ENCODE measurements at regions not wholly inside any gene's neighbourhood (a gene's known extent, or its start where the extent isn't known, plus 50 kb on each side); places are given as distances from the start of the nearest gene placed in this dataset.

- H3K4me3 ChIP-seq (ENCODE audit: low read depth, low read length), result no peak overlapping the region
- TF ChIP-seq CTCF (IDR thresholded peaks at IDR 0.05; ENCODE audit: control insufficient read depth, extremely low read depth, insufficient read depth), result no peak
- DNase-seq (ENCODE audit: low read depth), result no peak
Observed at GRCh38 chr5:2219149-2219776, 336.5 kb upstream of the IRX4 start.

GRCh38 chr5:2217219-2217618 lies 334.5 kb upstream of the IRX4 start:
- TF ChIP-seq CTCF (IDR thresholded peaks at IDR 0.05; ENCODE audit: control insufficient read depth, extremely low read depth, insufficient read depth), result no peak
- H3K4me3 ChIP-seq (ENCODE audit: low read depth, low read length), result no peak overlapping the region
- DNase-seq (ENCODE audit: low read depth), result no peak

- TF ChIP-seq CTCF (IDR thresholded peaks at IDR 0.05; ENCODE audit: control insufficient read depth, extremely low read depth, insufficient read depth), result no peak
- no peak for DNase-seq (ENCODE audit: low read depth)
- H3K4me3 ChIP-seq (ENCODE audit: low read depth, low read length), result no peak overlapping the region
Observed at GRCh38 chr5:2214910-2215590, 332.3 kb upstream of the IRX4 start.

GRCh38 chr5:2213121-2213730 lies 330.5 kb upstream of the IRX4 start:
- DNase-seq (ENCODE audit: low read depth), result no peak
- TF ChIP-seq CTCF (IDR thresholded peaks at IDR 0.05; ENCODE audit: control insufficient read depth, extremely low read depth, insufficient read depth), result no peak
- no peak overlapping the region for H3K4me3 ChIP-seq (ENCODE audit: low read depth, low read length)

GRCh38 chr5:2212481-2212880 lies 329.8 kb upstream of the IRX4 start:
- no peak for DNase-seq (ENCODE audit: low read depth)
- TF ChIP-seq CTCF (IDR thresholded peaks at IDR 0.05; ENCODE audit: control insufficient read depth, extremely low read depth, insufficient read depth), result no peak
- H3K4me3 ChIP-seq (ENCODE audit: low read depth, low read length), result no peak overlapping the region

- H3K4me3 ChIP-seq (ENCODE audit: low read depth, low read length), result no peak overlapping the region
- DNase-seq (ENCODE audit: low read depth), result no peak
- no peak for TF ChIP-seq CTCF (IDR thresholded peaks at IDR 0.05; ENCODE audit: control insufficient read depth, extremely low read depth, insufficient read depth)
Observed at GRCh38 chr5:2208239-2208544, 325.5 kb upstream of the IRX4 start.
